ENCODE measurements at regions not wholly inside any gene's neighbourhood (a gene's known extent, or its start where the extent isn't known, plus 50 kb on each side); places are given as distances from the start of the nearest gene placed in this dataset.

DNA sequence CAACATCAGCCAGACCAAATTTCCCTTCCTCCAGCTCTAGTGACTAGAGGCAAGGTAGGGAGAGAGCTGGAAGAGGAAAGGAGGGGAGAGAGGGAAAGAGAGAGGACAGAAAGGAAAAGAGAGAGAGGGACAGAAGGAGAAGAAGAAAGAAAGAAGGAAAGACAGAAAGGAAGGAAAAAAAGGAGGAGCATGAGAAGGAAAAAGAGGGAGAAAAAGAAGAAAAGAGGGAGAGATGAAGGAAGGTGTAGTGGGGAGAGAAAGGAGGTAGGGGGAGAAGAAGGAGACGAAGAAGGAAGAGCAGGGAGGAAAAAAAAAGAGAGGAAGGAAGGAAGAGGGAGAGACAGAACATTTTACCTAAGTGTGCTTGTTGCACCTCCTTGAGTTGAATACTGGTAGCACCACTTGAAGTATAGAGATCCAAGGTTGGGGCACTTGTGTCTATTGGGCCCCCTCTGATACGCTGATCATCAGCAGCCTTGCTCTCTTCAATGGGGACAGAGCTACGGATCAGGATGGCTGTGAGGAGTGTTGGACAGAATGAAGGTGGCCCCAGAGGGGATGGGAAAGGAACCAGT, 232.5 kb downstream of the SUDS3 start:
- Histone ChIP-seq H3K9me3 (no peaks in the 10 kb centered on the region), H3K36me3 (no peaks in the 10 kb centered on the region), H3K4me1 (no peaks in the 10 kb centered on the region), H3K27ac (no peak overlapping the region), H3K27me3 (no peaks in the 10 kb centered on the region), H3K4me3 (no peak overlapping the region)
- ATAC-seq (no peak), DNase-seq (no peak)
- intact Hi-C loops (cut with DNase I): no loop called here
- TF ChIP-seq CTCF (IDR thresholded peaks at IDR 0.05): no peak

- Histone ChIP-seq H3K27me3 (no peaks in the 10 kb centered on the region), H3K4me1 (no peaks in the 10 kb centered on the region), H3K9me3 (no peaks in the 10 kb centered on the region), H3K27ac (no peak overlapping the region), H3K36me3 (no peaks in the 10 kb centered on the region), H3K4me3 (no peak overlapping the region)
- DNase-seq (no peak), ATAC-seq (no peak)
- no peak for TF ChIP-seq CTCF (IDR thresholded peaks at IDR 0.05)
- intact Hi-C loops (cut with DNase I): no loop called here
These were observed 234.9 kb downstream of the SUDS3 start for GRCh38 chr12:118611295-118611694.

DNA sequence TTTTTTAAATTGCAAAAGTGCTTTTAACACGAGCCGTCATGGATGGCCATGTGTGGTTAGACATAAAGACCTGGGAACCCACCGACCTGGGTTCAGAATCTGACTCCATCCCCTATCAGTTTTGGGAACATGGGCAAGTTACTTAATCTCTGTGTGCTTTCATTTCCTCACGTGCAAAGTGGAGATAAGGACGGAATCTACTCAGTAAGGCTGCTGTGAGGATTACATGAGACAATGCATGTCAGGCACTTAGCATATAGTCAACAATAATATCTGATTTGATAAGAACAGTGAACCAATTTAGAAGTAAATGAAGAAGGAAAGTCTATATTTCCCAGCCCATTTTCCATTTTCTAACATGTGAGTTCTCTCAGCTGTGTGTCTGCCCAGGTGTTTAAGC, 235.4 kb downstream of the SUDS3 start:
- TF ChIP-seq CTCF (IDR thresholded peaks at IDR 0.05): no peak
- DNase-seq (no peak), ATAC-seq (no peak)
- no peak overlapping the region for H3K4me3 ChIP-seq
- H3K36me3 ChIP-seq: no peaks in the 10 kb centered on the region
- H3K4me1 ChIP-seq: no peaks in the 10 kb centered on the region
- no peak overlapping the region for H3K27ac ChIP-seq
- no peaks in the 10 kb centered on the region for H3K9me3 ChIP-seq
- H3K27me3 ChIP-seq: no peaks in the 10 kb centered on the region
- intact Hi-C loops (cut with DNase I): no loop called here

- Histone ChIP-seq H3K36me3 (no peaks in the 10 kb centered on the region), H3K27me3 (no peaks in the 10 kb centered on the region), H3K27ac (no peak overlapping the region), H3K4me1 (no peaks in the 10 kb centered on the region), H3K4me3 (no peak overlapping the region), H3K9me3 (no peaks in the 10 kb centered on the region)
- no peak for ATAC-seq
- DNase-seq: no peak
- TF ChIP-seq CTCF (IDR thresholded peaks at IDR 0.05): no peak
- intact Hi-C loops (cut with DNase I): no loop called here
These were observed 241.5 kb downstream of the SUDS3 start for GRCh38 chr12:118617611-118618450.

GRCh38 chr12:118618695-118619094, 242.3 kb downstream of the SUDS3 start:
- Histone ChIP-seq H3K27ac (no peak overlapping the region), H3K27me3 (no peaks in the 10 kb centered on the region), H3K9me3 (no peaks in the 10 kb centered on the region), H3K36me3 (no peaks in the 10 kb centered on the region), H3K4me3 (no peak overlapping the region), H3K4me1 (no peaks in the 10 kb centered on the region)
- no peak for TF ChIP-seq CTCF (IDR thresholded peaks at IDR 0.05)
- ATAC-seq: no peak
- no peak for DNase-seq
- intact Hi-C loops (cut with DNase I): no loop called here

All from left lung (tissue), 4 donors.